IMR-90 (cell line): ENCODE measurements at regions not wholly inside any gene's neighbourhood (a gene's known extent, or its start where the extent isn't known, plus 50 kb on each side); places are given as distances from the start of the nearest gene placed in this dataset.

Source experiments
- ATAC-seq: fragments of 200-7000 bp; cut with Tn5 transposase; 2 replicates; pipeline ENCODE4 v1.9.1; 2020; ENCODE audit warnings: low read depth, mild to moderate bottlenecking, moderate library complexity
- BruUV-seq: library from RNA; stranded (reverse); fragments of 400-500 nt; replicated peaks from 2 replicates; lab custom pipeline; 2021; lab: Mats Ljungman, UMichigan
- CTCF ChIA-PET: fragments of 300-600 bp; formaldehyde crosslinking; extraction: SDS; loops from one replicate; lab custom pipeline; 2021; ENCODE audit warnings: antibody characterized with exemption; lab: Yijun Ruan, JAX
- POLR2A ChIA-PET: fragments of 300-600 bp; sonication (Branson Sonifier 250); formaldehyde crosslinking; loops from one replicate; lab custom pipeline; 2022; ENCODE audit warnings: antibody characterized with exemption; ENCODE audit not compliant: unreplicated experiment; lab: Charles Lee
- DNase-seq: peaks from one replicate; pipeline ENCODE4 v3.0.0; 2013
- H2AFZ ChIP-seq: replicated peaks from 2 replicates; pipeline ENCODE3; 2013; ENCODE audit warnings: low read length, mild to moderate bottlenecking; ENCODE audit not compliant: poor library complexity
- H2AK5ac ChIP-seq: 2 replicates; pipeline ENCODE4 v1.6.1; 2013; ENCODE audit warnings: low read depth, low read length, inconsistent platforms
- H2AK9ac ChIP-seq: replicated peaks from 2 replicates; pipeline ENCODE3; 2013; ENCODE audit warnings: mild to moderate bottlenecking, low read depth, low read length, moderate library complexity; ENCODE audit not compliant: poor library complexity
- H2BK120ac ChIP-seq: 2 replicates; pipeline ENCODE4 v1.6.1; 2013; ENCODE audit warnings: low read depth, low read length, inconsistent platforms
- H2BK15ac ChIP-seq: 3 replicates; pipeline ENCODE4 v1.6.1; 2013; ENCODE audit warnings: low read depth, low read length, inconsistent platforms
- H2BK20ac ChIP-seq: 2 replicates; pipeline ENCODE4 v1.6.1; 2013; ENCODE audit warnings: low read depth, mild to moderate bottlenecking, inconsistent platforms, low read length, moderate library complexity
- H2BK5ac ChIP-seq: 2 replicates; pipeline ENCODE4 v1.6.1; 2013; ENCODE audit warnings: mild to moderate bottlenecking, low read depth, low read length, inconsistent platforms; ENCODE audit not compliant: poor library complexity, severe bottlenecking
- H3K14ac ChIP-seq: replicated peaks from 2 replicates; pipeline ENCODE4 v1.6.1; 2013; ENCODE audit warnings: low read depth, low read length, inconsistent platforms
- H3K18ac ChIP-seq: 2 replicates; pipeline ENCODE4 v1.6.1; 2013; ENCODE audit warnings: low read depth, low read length, control low read depth
- H3K23ac ChIP-seq: 2 replicates; pipeline ENCODE4 v1.6.1; 2013; ENCODE audit warnings: low read depth, low read length, inconsistent platforms
- H3K27ac ChIP-seq: 2 replicates; pipeline ENCODE4 v1.5.1; 2013; ENCODE audit warnings: mild to moderate bottlenecking, control low read depth, low read length; ENCODE audit not compliant: insufficient read depth
- H3K27me3 ChIP-seq: 2 replicates; pipeline ENCODE4 v1.6.1; 2013; ENCODE audit warnings: low read length; ENCODE audit not compliant: control insufficient read depth, insufficient read depth
- H3K36me3 ChIP-seq: 2 replicates; pipeline ENCODE4 v1.6.1; 2013; ENCODE audit warnings: low read length, mixed read lengths; ENCODE audit not compliant: control insufficient read depth, insufficient read depth
- H3K4ac ChIP-seq: 2 replicates; pipeline ENCODE4 v1.6.1; 2013; ENCODE audit warnings: low read depth, low read length, inconsistent platforms
- H3K4me1 ChIP-seq: 2 replicates; pipeline ENCODE4 v1.6.1; 2013; ENCODE audit warnings: low read length, mixed read lengths; ENCODE audit not compliant: control insufficient read depth, insufficient read depth
- H3K4me2 ChIP-seq: 2 replicates; pipeline ENCODE4 v1.6.1; 2013; ENCODE audit warnings: low read depth, mild to moderate bottlenecking, control low read depth, low read length, moderate library complexity
- H3K4me3 ChIP-seq: 2 replicates; pipeline ENCODE4 v1.5.1; 2013; ENCODE audit warnings: low read depth, mild to moderate bottlenecking, control low read depth, low read length, moderate library complexity; ENCODE audit not compliant: insufficient read depth
- H3K56ac ChIP-seq: 2 replicates; pipeline ENCODE4 v1.6.1; 2013; ENCODE audit warnings: low read length, inconsistent platforms; ENCODE audit not compliant: insufficient read depth; ENCODE audit errors: extremely low read depth
- H3K79me1 ChIP-seq, 2 experiments: 2 replicates each; pipeline ENCODE4 v1.6.1; 2013; ENCODE audit warnings: low read length in 2 of 2, inconsistent platforms in 1 of 2, low read depth in 1 of 2
- H3K9ac ChIP-seq: 2 replicates; pipeline ENCODE4 v1.6.1; 2013; ENCODE audit warnings: low read depth, low read length, control low read depth
- H3K9me1 ChIP-seq: 2 replicates; pipeline ENCODE4 v1.6.1; 2013; ENCODE audit warnings: low read length, inconsistent platforms; ENCODE audit not compliant: insufficient read depth
- H3K9me3 ChIP-seq: 2 replicates; pipeline ENCODE4 v1.6.1; 2013; ENCODE audit warnings: low read length; ENCODE audit not compliant: control insufficient read depth, insufficient read depth
- H4K20me1 ChIP-seq: 2 replicates; pipeline ENCODE4 v1.6.1; 2013; ENCODE audit warnings: low read length, inconsistent platforms; ENCODE audit not compliant: insufficient read depth
- H4K5ac ChIP-seq: 2 replicates; pipeline ENCODE4 v1.6.1; 2013; ENCODE audit warnings: mild to moderate bottlenecking, low read depth, low read length, control low read depth
- H4K8ac ChIP-seq, 2 experiments: 2 replicates each; pipeline ENCODE4 v1.6.1; 2013; ENCODE audit warnings: low read depth in 2 of 2, low read length in 2 of 2, control low read depth in 1 of 2, inconsistent platforms in 1 of 2
- H4K91ac ChIP-seq: 2 replicates; pipeline ENCODE4 v1.6.1; 2013; ENCODE audit warnings: low read depth, low read length, inconsistent platforms; ENCODE audit not compliant: insufficient read depth
- BHLHE40 ChIP-seq: fragments of 150-350 bp; IDR thresholded peaks from 2 replicates; pipeline ENCODE4 v1.6.1; 2016; ENCODE audit warnings: mild to moderate bottlenecking, low read depth, low read length
- CEBPB ChIP-seq: IDR thresholded peaks from 2 replicates; pipeline ENCODE4 v1.6.1; 2012; ENCODE audit warnings: low read depth, low read length, improper control_type of control experiment
- CHD1 ChIP-seq: IDR thresholded peaks from 2 replicates; pipeline ENCODE4 v1.6.1; 2012; ENCODE audit warnings: low read depth, low read length, improper control_type of control experiment
- CTCF ChIP-seq: conservative IDR thresholded peaks from 2 replicates; pipeline ENCODE4 v1.5.1; 2012; ENCODE audit warnings: mild to moderate bottlenecking, low read depth, low read length, improper control_type of control experiment
- ELK1 ChIP-seq: fragments of 150-350 bp; IDR thresholded peaks from 2 replicates; pipeline ENCODE4 v1.6.1; 2016; ENCODE audit warnings: low read depth, mild to moderate bottlenecking, low read length, moderate library complexity, borderline replicate concordance
- FOS ChIP-seq: fragments of 150-350 bp; IDR thresholded peaks from 2 replicates; pipeline ENCODE4 v1.6.1; 2016; ENCODE audit warnings: low read depth, low read length
- MAFK ChIP-seq: IDR thresholded peaks from 2 replicates; pipeline ENCODE4 v1.6.1; 2012; ENCODE audit warnings: low read depth, low read length, improper control_type of control experiment
- MAZ ChIP-seq: IDR thresholded peaks from 2 replicates; pipeline ENCODE4 v1.6.1; 2012; ENCODE audit warnings: low read depth, mild to moderate bottlenecking, low read length, improper control_type of control experiment, moderate library complexity, borderline replicate concordance
- MXI1 ChIP-seq: IDR thresholded peaks from 2 replicates; pipeline ENCODE4 v1.6.1; 2012; ENCODE audit warnings: low read depth, mild to moderate bottlenecking, low read length, moderate library complexity, borderline replicate concordance
- NFE2L2 ChIP-seq: fragments of 150-350 bp; IDR thresholded peaks from 2 replicates; pipeline ENCODE4 v1.6.1; 2016; ENCODE audit warnings: low read depth, mild to moderate bottlenecking, low read length
- POLR2A ChIP-seq: IDR thresholded peaks from 2 replicates; pipeline ENCODE4 v1.6.1; 2012; ENCODE audit warnings: mild to moderate bottlenecking, low read depth, low read length
- RAD21 ChIP-seq: IDR thresholded peaks from 2 replicates; pipeline ENCODE4 v1.6.1; 2012; ENCODE audit warnings: low read length, improper control_type of control experiment
- RCOR1 ChIP-seq: IDR thresholded peaks from 2 replicates; pipeline ENCODE4 v1.6.1; 2012; ENCODE audit warnings: mild to moderate bottlenecking, low read length, improper control_type of control experiment; ENCODE audit not compliant: insufficient replicate concordance
- RFX5 ChIP-seq: IDR thresholded peaks from 2 replicates; pipeline ENCODE4 v1.8.0; 2012; ENCODE audit warnings: low read depth, mild to moderate bottlenecking, low read length, moderate library complexity
- SMC3 ChIP-seq: fragments of 150-350 bp; IDR thresholded peaks from 2 replicates; pipeline ENCODE4 v1.6.1; 2016; ENCODE audit warnings: low read depth, mild to moderate bottlenecking, antibody characterized with exemption, low read length, moderate library complexity
- USF2 ChIP-seq: fragments of 150-350 bp; IDR thresholded peaks from 2 replicates; pipeline ENCODE4 v1.6.1; 2017; ENCODE audit warnings: mild to moderate bottlenecking, antibody characterized with exemption, low read length, low read depth
- WGBS, 2 experiments: methylation state at CpG; one replicate each; pipeline versions ENCODE4 v1.1.5 to v1.1.7; 2013; ENCODE audit warnings: missing lambda C conversion rate in 2 of 2; ENCODE audit not compliant: insufficient read length in 1 of 2; ENCODE audit errors: extremely low coverage in 2 of 2; 5-methylcytosine and 5-hydroxymethylcytosine counted together
- dilution Hi-C: fragments of 300-500 bp; cut with HindIII; formaldehyde crosslinking; loops from one replicate; pipeline ENCODE4 v1.14.3; 2018; ENCODE audit warnings: low sequenced_read_pairs; ENCODE audit not compliant: unreplicated experiment
- in situ Hi-C: fragments of 300-500 bp; cut with MboI; formaldehyde crosslinking; loops from 3 replicates; pipeline ENCODE4 v1.14.3; 2019; ENCODE audit warnings: low sequenced_read_pairs, inconsistent platforms, mixed read lengths
- intact Hi-C: fragments of 100-400 bp; cut with micrococcal nuclease; formaldehyde crosslinking; loops from 2 replicates; pipeline ENCODE4 v1.10.0; 2022

GRCh38 chr4:155524926-155525455 lies 141.7 kb upstream of the GUCY1A1 start:
- no peak for ATAC-seq
- DNase-seq, result no peak
- no peak overlapping the region for H3K23ac ChIP-seq
- H3K4ac ChIP-seq, result no peak overlapping the region
- no TSS peak for BruUV-seq
- H2AK9ac ChIP-seq, result no peak overlapping the region
- in situ Hi-C loops, result no loop called here
- H3K27ac ChIP-seq, result no peak overlapping the region
- no peak overlapping the region for H4K8ac ChIP-seq
- peaks cover 11% of the 10 kb centered on the region for H3K4me1 ChIP-seq
- H3K4me2 ChIP-seq, result no peak overlapping the region
- H2BK20ac ChIP-seq, result no peak overlapping the region
- H3K56ac ChIP-seq, result no peak overlapping the region
- no peaks in the 10 kb centered on the region; the same call in 1 of the 2 replicates for H4K20me1 ChIP-seq
- H3K79me1 ChIP-seq, result no peaks in the 10 kb centered on the region
- dilution Hi-C loops, result no loop called here
- H3K9ac ChIP-seq, result no peak overlapping the region
- CTCF ChIA-PET, result interaction anchor here (0.6 kb wide), 1 partner anchor 135 kb away, joined by 3 read pairs; no protein-coding TSS in a partner anchor
- no peak overlapping the region for H2BK120ac ChIP-seq
- no peak overlapping the region for H4K5ac ChIP-seq
- no peak overlapping the region for H2BK5ac ChIP-seq
- H2AK5ac ChIP-seq, result no peak overlapping the region
- TF ChIP-seq MAZ (no peak), SMC3 (no peak), NFE2L2 (no peak), BHLHE40 (no peak), RCOR1 (no peak), ELK1 (no peak), MXI1 (no peak), RFX5 (no peak), CHD1 (no peak), USF2 (no peak), MAFK (no peak), POLR2A (no peak), FOS (no peak), CEBPB (no peak), RAD21 (no peak), CTCF (no peak)
- no peak overlapping the region for H3K14ac ChIP-seq
- H3K9me1 ChIP-seq, result no peaks in the 10 kb centered on the region
- no peak overlapping the region; the same call in 2 of the 3 replicates for H2BK15ac ChIP-seq
- no peak overlapping the region for H3K4me3 ChIP-seq
- H3K18ac ChIP-seq, result no peak overlapping the region
- intact Hi-C loops, result loop anchor here (5.0 kb wide), 2 partner anchors 83 to 232 kb away; partner anchors contain the start of gene GUCY1B1
- H3K9me3 ChIP-seq, result 0 out of 2 replicates have a peak, but pooled peaks cover 2% of the 10 kb centered on the region
- no peak overlapping the region for H2AFZ ChIP-seq
- no peak overlapping the region for H4K91ac ChIP-seq
- no peaks in the 10 kb centered on the region for H3K27me3 ChIP-seq
- POLR2A ChIA-PET, result no interaction called here
- WGBS, 2 experiments, result no CpG with 5 or more reads among the region's 3 CpGs
- H3K36me3 ChIP-seq, result no peaks in the 10 kb centered on the region
